CD14-positive monocyte (primary cell): ENCODE measurements at regions not wholly inside any gene's neighbourhood (a gene's known extent, or its start where the extent isn't known, plus 50 kb on each side); places are given as distances from the start of the nearest gene placed in this dataset.

ENCODE experiments used
- DNase-seq, 3 donors: peaks; one replicate each; pipeline ENCODE4 v3.0.0-alpha.2; 2011 to 2022
- H2AFZ ChIP-seq: 2 replicates; pipeline ENCODE4 v1.6.0; 2012; ENCODE audit warnings: mild to moderate bottlenecking, low read depth, low read length, inconsistent platforms; ENCODE audit not compliant: insufficient read depth, poor library complexity, severe bottlenecking
- H3K27ac ChIP-seq, 2 donors: 1 replicate in 1 of 2; 2 replicates in 1 of 2; pipeline ENCODE4 v1.5.1; 2012 to 2013; ENCODE audit warnings: low read length in 2 of 2, control low read depth in 1 of 2, inconsistent platforms in 1 of 2, low read depth in 1 of 2, mild to moderate bottlenecking in 1 of 2
- H3K27me3 ChIP-seq, 2 donors: one replicate each; pipeline versions ENCODE4 v1.6.0 to v1.6.1; 2011 to 2013; ENCODE audit warnings: low read length in 2 of 2; ENCODE audit not compliant: control insufficient read depth in 2 of 2, insufficient read depth in 2 of 2
- H3K36me3 ChIP-seq, 2 donors: replicated peaks in 1 of 2; 1 replicate in 1 of 2; 2 replicates in 1 of 2; pipeline versions ENCODE4 v1.5.1 to v1.6.1; 2012 to 2013; ENCODE audit warnings: low read length in 2 of 2, control low read depth in 1 of 2, inconsistent platforms in 1 of 2, mild to moderate bottlenecking in 1 of 2; ENCODE audit not compliant: insufficient read depth in 2 of 2, control insufficient read depth in 1 of 2
- H3K4me1 ChIP-seq, 2 donors: 1 replicate in 1 of 2; 2 replicates in 1 of 2; pipeline versions ENCODE4 v1.5.1 to v1.6.1; 2012 to 2013; ENCODE audit warnings: low read length in 2 of 2, control low read depth in 1 of 2, inconsistent platforms in 1 of 2, mild to moderate bottlenecking in 1 of 2, moderate library complexity in 1 of 2; ENCODE audit not compliant: insufficient read depth in 2 of 2, control insufficient read depth in 1 of 2
- H3K4me2 ChIP-seq: replicated peaks from 2 replicates; pipeline ENCODE3; 2012; ENCODE audit warnings: low read length, moderate library complexity, mild to moderate bottlenecking; ENCODE audit not compliant: poor library complexity, severe bottlenecking; ENCODE audit errors: extremely low read depth
- H3K4me3 ChIP-seq, 3 experiments: fragments of 200-600 bp in 1 of 3; sonication (generic) in 1 of 3; replicated peaks in 1 of 3; 1 replicate in 2 of 3; 2 replicates in 1 of 3; pipeline ENCODE4 v1.5.1; 2011 to 2013; ENCODE audit warnings: low read length in 3 of 3, mild to moderate bottlenecking in 3 of 3, control low read depth in 2 of 3, low read depth in 2 of 3, inconsistent platforms in 1 of 3, moderate library complexity in 1 of 3
- H3K79me2 ChIP-seq: 2 replicates; pipeline ENCODE4 v1.6.0; 2012; ENCODE audit warnings: mild to moderate bottlenecking, control low read depth, inconsistent platforms, low read length, moderate library complexity; ENCODE audit not compliant: insufficient read depth
- H3K9ac ChIP-seq: 2 replicates; pipeline ENCODE4 v1.6.0; 2017; ENCODE audit warnings: low read length, mild to moderate bottlenecking; ENCODE audit not compliant: insufficient read depth, poor library complexity, severe bottlenecking
- H3K9me3 ChIP-seq, 2 donors: replicated peaks in 1 of 2; 1 replicate in 1 of 2; 2 replicates in 1 of 2; pipeline versions ENCODE4 v1.5.1 to v1.6.1; 2012 to 2013; ENCODE audit warnings: low read length in 2 of 2, control low read depth in 1 of 2; ENCODE audit not compliant: control insufficient read depth in 1 of 2, insufficient read depth in 1 of 2
- H4K20me1 ChIP-seq: 2 replicates; pipeline ENCODE4 v1.6.0; 2012; ENCODE audit warnings: mild to moderate bottlenecking, low read length, control low read depth, moderate library complexity; ENCODE audit not compliant: insufficient read depth
- H3K27ac Mint-ChIP-seq, 7 donors: one replicate each; pipeline ENCODE4 v1.8.0; 2020; ENCODE audit warnings: mild to moderate bottlenecking in 7 of 7, mixed read lengths in 7 of 7, moderate library complexity in 6 of 7, inconsistent platforms in 2 of 7
- H3K27me3 Mint-ChIP-seq, 3 donors: one replicate each; pipeline ENCODE4 v1.8.0; 2021 to 2022; ENCODE audit warnings: low read depth in 3 of 3, mild to moderate bottlenecking in 3 of 3, mixed read lengths in 3 of 3, moderate library complexity in 3 of 3, inconsistent platforms in 1 of 3
- H3K36me3 Mint-ChIP-seq, 2 donors: one replicate each; pipeline ENCODE4 v1.8.0; 2020; ENCODE audit warnings: mixed read lengths in 2 of 2, inconsistent platforms in 1 of 2, mild to moderate bottlenecking in 1 of 2
- H3K4me1 Mint-ChIP-seq: one replicate; pipeline ENCODE4 v1.8.0; 2020; ENCODE audit warnings: mild to moderate bottlenecking, mixed read lengths
- H3K4me3 Mint-ChIP-seq, 2 donors: one replicate each; pipeline ENCODE4 v1.8.0; 2020; ENCODE audit warnings: mild to moderate bottlenecking in 2 of 2, mixed read lengths in 2 of 2, moderate library complexity in 1 of 2
- H3K9me3 Mint-ChIP-seq, 7 donors: one replicate each; pipeline ENCODE4 v1.8.0; 2020 to 2022; ENCODE audit warnings: mixed read lengths in 7 of 7, mild to moderate bottlenecking in 6 of 7, moderate library complexity in 6 of 7, inconsistent platforms in 2 of 7
- CTCF ChIP-seq: fragments of 200-600 bp; IDR thresholded peaks from one replicate; pipeline ENCODE4 v1.8.0; 2022; ENCODE audit warnings: antibody characterized with exemption, mild to moderate bottlenecking
- WGBS: methylation state at CpG from one replicate; pipeline ENCODE4 v1.1.5; 2013; ENCODE audit warnings: missing lambda C conversion rate; ENCODE audit not compliant: insufficient coverage; 5-methylcytosine and 5-hydroxymethylcytosine counted together
- intact Hi-C, 2 donors: fragments of 100-400 bp; cut with micrococcal nuclease; formaldehyde crosslinking; loops; one replicate each; pipeline versions ENCODE4 v1.15.0 to v1.15.1; 2023

- no peak overlapping the region for H3K4me2 ChIP-seq
- H3K4me3 Mint-ChIP-seq = no peak overlapping the region
- no peak overlapping the region for H3K4me3 ChIP-seq
- no peaks in the 10 kb centered on the region for H3K27me3 ChIP-seq
- H3K4me1 Mint-ChIP-seq = no peaks in the 10 kb centered on the region
- TF ChIP-seq CTCF = no peak
- no peaks in the 10 kb centered on the region for H3K79me2 ChIP-seq
- H3K27ac ChIP-seq = no peak overlapping the region
- 100% methylated on average over 1 of the region's 3 CpGs for WGBS
- no peaks in the 10 kb centered on the region for H3K36me3 ChIP-seq
- H3K9me3 ChIP-seq = peaks cover 0 to 3% of the 10 kb centered on the region in 2 donors
- H3K27ac Mint-ChIP-seq = no peak overlapping the region
- no peaks in the 10 kb centered on the region for H3K4me1 ChIP-seq
- peaks cover 0 to 12% (median 7%) of the 10 kb centered on the region in 7 donors for H3K9me3 Mint-ChIP-seq
- no peak for DNase-seq
- no peaks in the 10 kb centered on the region for H3K36me3 Mint-ChIP-seq
- H4K20me1 ChIP-seq = no peaks in the 10 kb centered on the region
- H3K27me3 Mint-ChIP-seq = peaks cover 0 to 2% (median 0%) of the 10 kb centered on the region in 3 donors
- H3K9ac ChIP-seq = no peak overlapping the region
- intact Hi-C loops = no loop called here
- H2AFZ ChIP-seq = no peak overlapping the region
Observed at GRCh38 chr7:69531050-69531449, 67.2 kb upstream of the AUTS2 start.

DNA sequence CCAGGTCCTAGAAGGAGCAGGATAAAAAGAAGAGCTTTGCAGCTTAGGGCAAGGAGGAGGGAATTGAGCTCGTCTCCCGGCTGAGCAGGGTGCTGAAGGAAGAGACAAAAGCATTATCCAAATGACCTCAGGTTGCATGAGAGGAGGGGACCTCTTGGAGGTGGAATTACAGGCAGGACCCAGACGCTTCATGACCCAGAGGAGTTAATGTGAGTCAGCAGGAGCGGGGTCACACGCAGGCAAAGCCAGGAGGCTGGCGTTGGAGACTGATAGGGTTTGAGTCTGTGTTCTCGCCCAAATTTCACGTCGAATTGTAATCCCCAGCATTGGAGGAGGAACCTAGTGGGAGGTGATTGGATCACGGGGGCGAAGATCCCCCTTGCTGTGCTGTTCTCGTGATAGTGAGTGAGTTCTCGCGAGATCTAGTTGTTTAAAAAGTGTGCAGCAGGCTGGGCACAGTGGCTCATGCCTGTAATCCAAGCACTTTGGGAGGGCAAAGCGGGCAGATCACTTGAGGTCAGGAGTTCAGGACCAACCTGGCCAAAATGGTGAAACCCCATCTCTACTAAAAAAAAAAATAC is 63.7 kb upstream of the AUTS2 start:
- H3K4me1 ChIP-seq = no peaks in the 10 kb centered on the region
- no peak overlapping the region for H3K9ac ChIP-seq
- no peak overlapping the region for H3K4me3 ChIP-seq
- H3K36me3 Mint-ChIP-seq = no peaks in the 10 kb centered on the region
- H3K36me3 ChIP-seq = no peaks in the 10 kb centered on the region
- WGBS = 91% methylated on average over 14 of the region's 15 CpGs
- no peak overlapping the region for H2AFZ ChIP-seq
- H3K4me3 Mint-ChIP-seq = no peak overlapping the region
- H4K20me1 ChIP-seq = no peaks in the 10 kb centered on the region
- DNase-seq = no peak
- no peak overlapping the region for H3K4me2 ChIP-seq
- H3K27ac Mint-ChIP-seq = peak overlapping the region in 2 of 7 donors; percentile 16 to 44
- TF ChIP-seq CTCF = no peak
- no peaks in the 10 kb centered on the region for H3K9me3 ChIP-seq
- peaks cover 0 to 1% (median 0%) of the 10 kb centered on the region in 3 donors for H3K27me3 Mint-ChIP-seq
- no peaks in the 10 kb centered on the region for H3K27me3 ChIP-seq
- H3K4me1 Mint-ChIP-seq = no peaks in the 10 kb centered on the region
- no peak overlapping the region for H3K27ac ChIP-seq
- H3K9me3 Mint-ChIP-seq = no peaks in the 10 kb centered on the region
- no peaks in the 10 kb centered on the region for H3K79me2 ChIP-seq
- intact Hi-C loops = no loop called here
